NCI-H345 (cell line): ENCODE measurements at regions not wholly inside any gene's neighbourhood (a gene's known extent, or its start where the extent isn't known, plus 50 kb on each side); places are given as distances from the start of the nearest gene placed in this dataset.
"Not testable (repeated sequence)": the region's sequence is repeated elsewhere in the genome, so short reads cannot be mapped to it uniquely, and the experiment has no call there.

Source experiments
- DNase-seq: peaks from one replicate; lab custom pipeline; 2025; lab: John Stamatoyannopoulos, UW

- DNase-seq: no peak
Observed at GRCh38 chr10:105644559-105644958, 1003.5 kb downstream of the SORCS3 start.

GRCh38 chr10:105644091-105644490 is 1003.0 kb downstream of the SORCS3 start:
- DNase-seq: no peak

GRCh38 chr10:105643660-105644059 is 1002.6 kb downstream of the SORCS3 start:
- no peak for DNase-seq

- no peak for DNase-seq
Observed at GRCh38 chr10:105634281-105634680, 993.2 kb downstream of the SORCS3 start.

- DNase-seq: no peak
Observed at GRCh38 chr10:105615715-105616365, 974.8 kb downstream of the SORCS3 start.

GRCh38 chr10:105611244-105611798 is 970.2 kb downstream of the SORCS3 start:
- DNase-seq: no peak

GRCh38 chr10:105609451-105609850 is 968.4 kb downstream of the SORCS3 start:
- DNase-seq: no peak

- no peak for DNase-seq
Observed at GRCh38 chr10:105605918-105606317, 964.8 kb downstream of the SORCS3 start.

- no peak for DNase-seq
Observed at GRCh38 chr10:105605104-105605503, 964.0 kb downstream of the SORCS3 start.

GRCh38 chr10:105598207-105598606 is 957.1 kb downstream of the SORCS3 start:
- no peak for DNase-seq

GRCh38 chr10:105597312-105597711 is 956.2 kb downstream of the SORCS3 start:
- no peak for DNase-seq

GRCh38 chr10:105596749-105597148 is 955.7 kb downstream of the SORCS3 start:
- DNase-seq: no peak

GRCh38 chr10:105594296-105594695 is 953.2 kb downstream of the SORCS3 start:
- no peak for DNase-seq

GRCh38 chr10:105592468-105592867 is 951.4 kb downstream of the SORCS3 start:
- DNase-seq: no peak

- DNase-seq: no peak
Observed at GRCh38 chr10:105586451-105587098, 945.5 kb downstream of the SORCS3 start.

- no peak for DNase-seq
Observed at GRCh38 chr10:105585753-105586152, 944.7 kb downstream of the SORCS3 start.

GRCh38 chr10:105585171-105585570 is 944.1 kb downstream of the SORCS3 start:
- DNase-seq: no peak

GRCh38 chr10:105579112-105579511 is 938.0 kb downstream of the SORCS3 start:
- no peak for DNase-seq

- peak; percentile 26 for DNase-seq
Observed at GRCh38 chr10:105577865-105578607, 936.9 kb downstream of the SORCS3 start.

GRCh38 chr10:105559333-105560097 is 918.4 kb downstream of the SORCS3 start:
- DNase-seq: no peak

- not testable (repeated sequence) for DNase-seq
Observed at GRCh38 chr10:105550453-105550852, 909.4 kb downstream of the SORCS3 start.

GRCh38 chr10:105549731-105550130 is 908.6 kb downstream of the SORCS3 start:
- DNase-seq: no peak
